BLaER1 treated with 17β-estradiol and CSF1 and Interleukin-3, amounts not matched to agents 10 nM and 100 nM (cell line): ENCODE measurements at regions not wholly inside any gene's neighbourhood (a gene's known extent, or its start where the extent isn't known, plus 50 kb on each side); places are given as distances from the start of the nearest gene placed in this dataset.

Experiments
- H3K27ac ChIP-seq, 11 experiments: shearing (Covaris generic); formaldehyde crosslinking; 2 replicates each; pipeline ENCODE4 v1.8.1; 2022
- H3K27me3 ChIP-seq, 11 experiments: shearing (Covaris generic); formaldehyde crosslinking; 2 replicates each; pipeline ENCODE4 v1.8.1; 2022
- H3K36me3 ChIP-seq, 11 experiments: shearing (Covaris generic); formaldehyde crosslinking; 2 replicates each; pipeline ENCODE4 v1.8.1; 2022
- H3K4me1 ChIP-seq, 10 experiments: shearing (Covaris generic); formaldehyde crosslinking; 2 replicates each; pipeline ENCODE4 v1.8.1; 2022
- H3K4me2 ChIP-seq, 11 experiments: shearing (Covaris generic); formaldehyde crosslinking; 2 replicates each; pipeline ENCODE4 v1.8.1; 2022
- H3K4me3 ChIP-seq, 10 experiments: shearing (Covaris generic); formaldehyde crosslinking; 2 replicates each; pipeline ENCODE4 v1.8.1; 2022
- H3K9ac ChIP-seq, 11 experiments: shearing (Covaris generic); formaldehyde crosslinking; 2 replicates each; pipeline ENCODE4 v1.8.1; 2022
- H3K9me3 ChIP-seq, 11 experiments: shearing (Covaris generic); formaldehyde crosslinking; replicated peaks in 1 of 11; 2 replicates each; pipeline ENCODE4 v1.8.1; 2022
- H4K20me1 ChIP-seq, 11 experiments: shearing (Covaris generic); formaldehyde crosslinking; 2 replicates each; pipeline ENCODE4 v1.8.1; 2022
- Cebpa-rat ChIP-seq, 11 experiments: shearing (Covaris generic); IDR thresholded peaks; 2 replicates each; pipeline ENCODE4 v1.8.1; 2022

- H3K4me3 ChIP-seq, result no peak overlapping the region
- no peak for TF ChIP-seq Cebpa-rat (IDR thresholded peaks at IDR 0.05)
- H3K27ac ChIP-seq, result no peak overlapping the region
- no peaks in the 10 kb centered on the region for H3K9me3 ChIP-seq
- peaks cover 17 to 25% (median 21%) of the 10 kb centered on the region in 10 experiments for H3K4me1 ChIP-seq
- no peak overlapping the region for H3K9ac ChIP-seq
- no peaks in the 10 kb centered on the region for H4K20me1 ChIP-seq
- H3K36me3 ChIP-seq, result no peaks in the 10 kb centered on the region
- peak overlapping the region in 5 of 11 experiments; percentile 9 to 68 (median 57); a peak in 4 of 22 replicates for H3K4me2 ChIP-seq
- H3K27me3 ChIP-seq, result no peaks in the 10 kb centered on the region
Measured at GRCh38 chr17:77611791-77612502, 346.6 kb upstream of the TNRC6C start.

GRCh38 chr17:77613218-77613617 lies 345.3 kb upstream of the TNRC6C start:
- peaks cover 17 to 25% (median 21%) of the 10 kb centered on the region in 10 experiments for H3K4me1 ChIP-seq
- no peaks in the 10 kb centered on the region for H3K27me3 ChIP-seq
- H3K27ac ChIP-seq, result no peak overlapping the region
- no peak overlapping the region for H3K9ac ChIP-seq
- no peak overlapping the region for H3K4me3 ChIP-seq
- H3K36me3 ChIP-seq, result no peaks in the 10 kb centered on the region
- H3K4me2 ChIP-seq, result no peak overlapping the region
- no peak for TF ChIP-seq Cebpa-rat (IDR thresholded peaks at IDR 0.05)
- H3K9me3 ChIP-seq, result no peaks in the 10 kb centered on the region
- H4K20me1 ChIP-seq, result no peaks in the 10 kb centered on the region

- no peak overlapping the region for H3K9ac ChIP-seq
- H4K20me1 ChIP-seq, result no peaks in the 10 kb centered on the region
- no peak overlapping the region for H3K27ac ChIP-seq
- H3K36me3 ChIP-seq, result no peaks in the 10 kb centered on the region
- no peak for TF ChIP-seq Cebpa-rat (IDR thresholded peaks at IDR 0.05)
- no peak overlapping the region for H3K4me3 ChIP-seq
- H3K27me3 ChIP-seq, result no peaks in the 10 kb centered on the region
- peaks cover 17 to 25% (median 21%) of the 10 kb centered on the region in 10 experiments for H3K4me1 ChIP-seq
- H3K9me3 ChIP-seq, result no peaks in the 10 kb centered on the region
- H3K4me2 ChIP-seq, result no peak overlapping the region
Measured at GRCh38 chr17:77613627-77614026, 344.9 kb upstream of the TNRC6C start.

- H3K4me3 ChIP-seq, result no peak overlapping the region
- no peak overlapping the region for H3K9ac ChIP-seq
- H3K9me3 ChIP-seq, result peaks cover 10 to 20% (median 15%) of the 10 kb centered on the region in 11 experiments
- H3K4me1 ChIP-seq, result peaks cover 5 to 14% (median 8%) of the 10 kb centered on the region in 10 experiments
- no peak for TF ChIP-seq Cebpa-rat (IDR thresholded peaks at IDR 0.05)
- no peaks in the 10 kb centered on the region for H3K27me3 ChIP-seq
- H4K20me1 ChIP-seq, result no peaks in the 10 kb centered on the region
- no peak overlapping the region for H3K4me2 ChIP-seq
- H3K27ac ChIP-seq, result no peak overlapping the region
- no peaks in the 10 kb centered on the region for H3K36me3 ChIP-seq
Measured at GRCh38 chr17:77615703-77616253, 342.7 kb upstream of the TNRC6C start.

- no peaks in the 10 kb centered on the region for H3K27me3 ChIP-seq
- TF ChIP-seq Cebpa-rat (IDR thresholded peaks at IDR 0.05), result no peak
- no peaks in the 10 kb centered on the region for H4K20me1 ChIP-seq
- H3K4me2 ChIP-seq, result no peak overlapping the region
- H3K4me3 ChIP-seq, result no peak overlapping the region
- no peak overlapping the region for H3K27ac ChIP-seq
- peaks cover 13 to 23% (median 17%) of the 10 kb centered on the region in 11 experiments for H3K9me3 ChIP-seq
- H3K4me1 ChIP-seq, result peaks cover under 1 to 9% (median 3%) of the 10 kb centered on the region in 10 experiments; a peak in 16 of 20 replicates
- H3K9ac ChIP-seq, result no peak overlapping the region
- no peaks in the 10 kb centered on the region for H3K36me3 ChIP-seq
Measured at GRCh38 chr17:77616254-77616731, 342.2 kb upstream of the TNRC6C start.

GRCh38 chr17:77617516-77617915 lies 341.0 kb upstream of the TNRC6C start:
- no peak overlapping the region for H3K27ac ChIP-seq
- no peaks in the 10 kb centered on the region for H3K27me3 ChIP-seq

GRCh38 chr17:77618173-77618572 lies 340.3 kb upstream of the TNRC6C start:
- no peaks in the 10 kb centered on the region for H4K20me1 ChIP-seq
- H3K27ac ChIP-seq, result no peak overlapping the region
- no peak overlapping the region for H3K9ac ChIP-seq
- H3K9me3 ChIP-seq, result peaks cover 13 to 23% (median 17%) of the 10 kb centered on the region in 11 experiments
- H3K4me2 ChIP-seq, result no peak overlapping the region
- H3K4me3 ChIP-seq, result no peak overlapping the region
- H3K27me3 ChIP-seq, result no peaks in the 10 kb centered on the region
- no peak for TF ChIP-seq Cebpa-rat (IDR thresholded peaks at IDR 0.05)
- H3K36me3 ChIP-seq, result no peaks in the 10 kb centered on the region
- no peaks in the 10 kb centered on the region for H3K4me1 ChIP-seq

More at GRCh38 chr17:77617516-77617915, 341.0 kb upstream of the TNRC6C start:
- no peak overlapping the region for H3K4me3 ChIP-seq
- H3K9me3 ChIP-seq, result peaks cover 13 to 23% (median 17%) of the 10 kb centered on the region in 11 experiments
- no peaks in the 10 kb centered on the region for H3K4me1 ChIP-seq
- no peaks in the 10 kb centered on the region for H4K20me1 ChIP-seq
- H3K36me3 ChIP-seq, result no peaks in the 10 kb centered on the region
- no peak overlapping the region for H3K4me2 ChIP-seq
- no peak overlapping the region for H3K9ac ChIP-seq
- no peak for TF ChIP-seq Cebpa-rat (IDR thresholded peaks at IDR 0.05)

GRCh38 chr17:77618731-77619130 lies 339.8 kb upstream of the TNRC6C start:
- Histone ChIP-seq H4K20me1 (no peaks in the 10 kb centered on the region), H3K9me3 (peaks cover 13 to 23% (median 17%) of the 10 kb centered on the region in 11 experiments), H3K4me3 (no peak overlapping the region), H3K4me1 (no peaks in the 10 kb centered on the region), H3K27ac (no peak overlapping the region), H3K27me3 (no peaks in the 10 kb centered on the region), H3K9ac (no peak overlapping the region), H3K4me2 (no peak overlapping the region), H3K36me3 (no peaks in the 10 kb centered on the region)
- TF ChIP-seq Cebpa-rat (IDR thresholded peaks at IDR 0.05), result no peak

- Histone ChIP-seq H4K20me1 (no peaks in the 10 kb centered on the region), H3K27ac (no peak overlapping the region), H3K36me3 (no peaks in the 10 kb centered on the region), H3K9me3 (peaks cover 13 to 23% (median 17%) of the 10 kb centered on the region in 11 experiments), H3K4me1 (no peaks in the 10 kb centered on the region), H3K4me2 (no peak overlapping the region), H3K27me3 (no peaks in the 10 kb centered on the region), H3K4me3 (no peak overlapping the region), H3K9ac (no peak overlapping the region)
- no peak for TF ChIP-seq Cebpa-rat (IDR thresholded peaks at IDR 0.05)
Measured at GRCh38 chr17:77619326-77619725, 339.2 kb upstream of the TNRC6C start.

- TF ChIP-seq Cebpa-rat (IDR thresholded peaks at IDR 0.05), result no peak
- H3K4me2 ChIP-seq, result no peak overlapping the region
Measured at GRCh38 chr17:77619851-77620250, 338.7 kb upstream of the TNRC6C start.

More at GRCh38 chr17:77619851-77620250, 338.7 kb upstream of the TNRC6C start:
- Histone ChIP-seq H4K20me1 (no peaks in the 10 kb centered on the region), H3K4me3 (no peak overlapping the region), H3K36me3 (no peaks in the 10 kb centered on the region), H3K9ac (no peak overlapping the region), H3K9me3 (peaks cover 13 to 23% (median 17%) of the 10 kb centered on the region in 11 experiments), H3K27ac (no peak overlapping the region), H3K27me3 (no peaks in the 10 kb centered on the region), H3K4me1 (no peaks in the 10 kb centered on the region)
